NB4 (cell line): ENCODE measurements at regions not wholly inside any gene's neighbourhood (a gene's known extent, or its start where the extent isn't known, plus 50 kb on each side); places are given as distances from the start of the nearest gene placed in this dataset.

Experiments
- CTCF ChIP-seq: IDR thresholded peaks from one replicate; pipeline ENCODE4 v1.5.1; 2012; ENCODE audit warnings: low read depth, low read length
- POLR2A ChIP-seq: IDR thresholded peaks from 2 replicates; pipeline ENCODE4 v1.6.1; 2011; ENCODE audit warnings: mild to moderate bottlenecking; ENCODE audit not compliant: insufficient read length; ENCODE audit errors: extremely low read depth

- no peak for TF ChIP-seq CTCF
- TF ChIP-seq POLR2A, result no peak
Measured at GRCh38 chr1:56382929-56383328, 196.4 kb downstream of the PLPP3 start.
